IMR-90 (cell line): ENCODE measurements at regions not wholly inside any gene's neighbourhood (a gene's known extent, or its start where the extent isn't known, plus 50 kb on each side); places are given as distances from the start of the nearest gene placed in this dataset.

Experiments used
- ATAC-seq: fragments of 200-7000 bp; cut with Tn5 transposase; 2 replicates; pipeline ENCODE4 v1.9.1; 2020; ENCODE audit warnings: low read depth, mild to moderate bottlenecking, moderate library complexity
- BruUV-seq: library from RNA; stranded (reverse); fragments of 400-500 nt; replicated peaks from 2 replicates; lab custom pipeline; 2021; lab: Mats Ljungman, UMichigan
- CTCF ChIA-PET: fragments of 300-600 bp; formaldehyde crosslinking; extraction: SDS; loops from one replicate; lab custom pipeline; 2021; ENCODE audit warnings: antibody characterized with exemption; lab: Yijun Ruan, JAX
- POLR2A ChIA-PET: fragments of 300-600 bp; sonication (Branson Sonifier 250); formaldehyde crosslinking; loops from one replicate; lab custom pipeline; 2022; ENCODE audit warnings: antibody characterized with exemption; ENCODE audit not compliant: unreplicated experiment; lab: Charles Lee
- DNase-seq: peaks from one replicate; pipeline ENCODE4 v3.0.0; 2013
- H2AFZ ChIP-seq: replicated peaks from 2 replicates; pipeline ENCODE3; 2013; ENCODE audit warnings: low read length, mild to moderate bottlenecking; ENCODE audit not compliant: poor library complexity
- H2AK5ac ChIP-seq: 2 replicates; pipeline ENCODE4 v1.6.1; 2013; ENCODE audit warnings: low read depth, low read length, inconsistent platforms
- H2AK9ac ChIP-seq: replicated peaks from 2 replicates; pipeline ENCODE3; 2013; ENCODE audit warnings: mild to moderate bottlenecking, low read depth, low read length, moderate library complexity; ENCODE audit not compliant: poor library complexity
- H2BK120ac ChIP-seq: 2 replicates; pipeline ENCODE4 v1.6.1; 2013; ENCODE audit warnings: low read depth, low read length, inconsistent platforms
- H2BK15ac ChIP-seq: 3 replicates; pipeline ENCODE4 v1.6.1; 2013; ENCODE audit warnings: low read depth, low read length, inconsistent platforms
- H2BK20ac ChIP-seq: 2 replicates; pipeline ENCODE4 v1.6.1; 2013; ENCODE audit warnings: low read depth, mild to moderate bottlenecking, inconsistent platforms, low read length, moderate library complexity
- H2BK5ac ChIP-seq: 2 replicates; pipeline ENCODE4 v1.6.1; 2013; ENCODE audit warnings: mild to moderate bottlenecking, low read depth, low read length, inconsistent platforms; ENCODE audit not compliant: poor library complexity, severe bottlenecking
- H3K14ac ChIP-seq: replicated peaks from 2 replicates; pipeline ENCODE4 v1.6.1; 2013; ENCODE audit warnings: low read depth, low read length, inconsistent platforms
- H3K18ac ChIP-seq: 2 replicates; pipeline ENCODE4 v1.6.1; 2013; ENCODE audit warnings: low read depth, low read length, control low read depth
- H3K23ac ChIP-seq: 2 replicates; pipeline ENCODE4 v1.6.1; 2013; ENCODE audit warnings: low read depth, low read length, inconsistent platforms
- H3K27ac ChIP-seq: 2 replicates; pipeline ENCODE4 v1.5.1; 2013; ENCODE audit warnings: mild to moderate bottlenecking, control low read depth, low read length; ENCODE audit not compliant: insufficient read depth
- H3K27me3 ChIP-seq: 2 replicates; pipeline ENCODE4 v1.6.1; 2013; ENCODE audit warnings: low read length; ENCODE audit not compliant: control insufficient read depth, insufficient read depth
- H3K36me3 ChIP-seq: 2 replicates; pipeline ENCODE4 v1.6.1; 2013; ENCODE audit warnings: low read length, mixed read lengths; ENCODE audit not compliant: control insufficient read depth, insufficient read depth
- H3K4ac ChIP-seq: 2 replicates; pipeline ENCODE4 v1.6.1; 2013; ENCODE audit warnings: low read depth, low read length, inconsistent platforms
- H3K4me1 ChIP-seq: 2 replicates; pipeline ENCODE4 v1.6.1; 2013; ENCODE audit warnings: low read length, mixed read lengths; ENCODE audit not compliant: control insufficient read depth, insufficient read depth
- H3K4me2 ChIP-seq: 2 replicates; pipeline ENCODE4 v1.6.1; 2013; ENCODE audit warnings: low read depth, mild to moderate bottlenecking, control low read depth, low read length, moderate library complexity
- H3K4me3 ChIP-seq: 2 replicates; pipeline ENCODE4 v1.5.1; 2013; ENCODE audit warnings: low read depth, mild to moderate bottlenecking, control low read depth, low read length, moderate library complexity; ENCODE audit not compliant: insufficient read depth
- H3K56ac ChIP-seq: 2 replicates; pipeline ENCODE4 v1.6.1; 2013; ENCODE audit warnings: low read length, inconsistent platforms; ENCODE audit not compliant: insufficient read depth; ENCODE audit errors: extremely low read depth
- H3K79me1 ChIP-seq, 2 experiments: 2 replicates each; pipeline ENCODE4 v1.6.1; 2013; ENCODE audit warnings: low read length in 2 of 2, inconsistent platforms in 1 of 2, low read depth in 1 of 2
- H3K9ac ChIP-seq: 2 replicates; pipeline ENCODE4 v1.6.1; 2013; ENCODE audit warnings: low read depth, low read length, control low read depth
- H3K9me1 ChIP-seq: 2 replicates; pipeline ENCODE4 v1.6.1; 2013; ENCODE audit warnings: low read length, inconsistent platforms; ENCODE audit not compliant: insufficient read depth
- H3K9me3 ChIP-seq: 2 replicates; pipeline ENCODE4 v1.6.1; 2013; ENCODE audit warnings: low read length; ENCODE audit not compliant: control insufficient read depth, insufficient read depth
- H4K20me1 ChIP-seq: 2 replicates; pipeline ENCODE4 v1.6.1; 2013; ENCODE audit warnings: low read length, inconsistent platforms; ENCODE audit not compliant: insufficient read depth
- H4K5ac ChIP-seq: 2 replicates; pipeline ENCODE4 v1.6.1; 2013; ENCODE audit warnings: mild to moderate bottlenecking, low read depth, low read length, control low read depth
- H4K8ac ChIP-seq, 2 experiments: 2 replicates each; pipeline ENCODE4 v1.6.1; 2013; ENCODE audit warnings: low read depth in 2 of 2, low read length in 2 of 2, control low read depth in 1 of 2, inconsistent platforms in 1 of 2
- H4K91ac ChIP-seq: 2 replicates; pipeline ENCODE4 v1.6.1; 2013; ENCODE audit warnings: low read depth, low read length, inconsistent platforms; ENCODE audit not compliant: insufficient read depth
- BHLHE40 ChIP-seq: fragments of 150-350 bp; IDR thresholded peaks from 2 replicates; pipeline ENCODE4 v1.6.1; 2016; ENCODE audit warnings: mild to moderate bottlenecking, low read depth, low read length
- CHD1 ChIP-seq: IDR thresholded peaks from 2 replicates; pipeline ENCODE4 v1.6.1; 2012; ENCODE audit warnings: low read depth, low read length, improper control_type of control experiment
- FOS ChIP-seq: fragments of 150-350 bp; IDR thresholded peaks from 2 replicates; pipeline ENCODE4 v1.6.1; 2016; ENCODE audit warnings: low read depth, low read length
- MAZ ChIP-seq: IDR thresholded peaks from 2 replicates; pipeline ENCODE4 v1.6.1; 2012; ENCODE audit warnings: low read depth, mild to moderate bottlenecking, low read length, improper control_type of control experiment, moderate library complexity, borderline replicate concordance
- MXI1 ChIP-seq: IDR thresholded peaks from 2 replicates; pipeline ENCODE4 v1.6.1; 2012; ENCODE audit warnings: low read depth, mild to moderate bottlenecking, low read length, moderate library complexity, borderline replicate concordance
- NFE2L2 ChIP-seq: fragments of 150-350 bp; IDR thresholded peaks from 2 replicates; pipeline ENCODE4 v1.6.1; 2016; ENCODE audit warnings: low read depth, mild to moderate bottlenecking, low read length
- POLR2A ChIP-seq: IDR thresholded peaks from 2 replicates; pipeline ENCODE4 v1.6.1; 2012; ENCODE audit warnings: mild to moderate bottlenecking, low read depth, low read length
- RAD21 ChIP-seq: IDR thresholded peaks from 2 replicates; pipeline ENCODE4 v1.6.1; 2012; ENCODE audit warnings: low read length, improper control_type of control experiment
- RCOR1 ChIP-seq: IDR thresholded peaks from 2 replicates; pipeline ENCODE4 v1.6.1; 2012; ENCODE audit warnings: mild to moderate bottlenecking, low read length, improper control_type of control experiment; ENCODE audit not compliant: insufficient replicate concordance
- RFX5 ChIP-seq: IDR thresholded peaks from 2 replicates; pipeline ENCODE4 v1.8.0; 2012; ENCODE audit warnings: low read depth, mild to moderate bottlenecking, low read length, moderate library complexity
- SMC3 ChIP-seq: fragments of 150-350 bp; IDR thresholded peaks from 2 replicates; pipeline ENCODE4 v1.6.1; 2016; ENCODE audit warnings: low read depth, mild to moderate bottlenecking, antibody characterized with exemption, low read length, moderate library complexity
- WGBS, 2 experiments: methylation state at CpG; one replicate each; pipeline versions ENCODE4 v1.1.5 to v1.1.7; 2013; ENCODE audit warnings: missing lambda C conversion rate in 2 of 2; ENCODE audit not compliant: insufficient read length in 1 of 2; ENCODE audit errors: extremely low coverage in 2 of 2; 5-methylcytosine and 5-hydroxymethylcytosine counted together
- dilution Hi-C: fragments of 300-500 bp; cut with HindIII; formaldehyde crosslinking; loops from one replicate; pipeline ENCODE4 v1.14.3; 2018; ENCODE audit warnings: low sequenced_read_pairs; ENCODE audit not compliant: unreplicated experiment
- in situ Hi-C: fragments of 300-500 bp; cut with MboI; formaldehyde crosslinking; loops from 3 replicates; pipeline ENCODE4 v1.14.3; 2019; ENCODE audit warnings: low sequenced_read_pairs, inconsistent platforms, mixed read lengths
- intact Hi-C: fragments of 100-400 bp; cut with micrococcal nuclease; formaldehyde crosslinking; loops from 2 replicates; pipeline ENCODE4 v1.10.0; 2022
- TF ChIP-seq, protein P1 (sequence below): fragments of 150-350 bp; IDR thresholded peaks from 2 replicates; pipeline ENCODE4 v1.6.1; 2016; ENCODE audit warnings: low read depth, mild to moderate bottlenecking, low read length, moderate library complexity, borderline replicate concordance
- TF ChIP-seq, protein P2 (sequence below): fragments of 150-350 bp; IDR thresholded peaks from 2 replicates; pipeline ENCODE4 v1.6.1; 2017; ENCODE audit warnings: mild to moderate bottlenecking, antibody characterized with exemption, low read length, low read depth

DNA sequence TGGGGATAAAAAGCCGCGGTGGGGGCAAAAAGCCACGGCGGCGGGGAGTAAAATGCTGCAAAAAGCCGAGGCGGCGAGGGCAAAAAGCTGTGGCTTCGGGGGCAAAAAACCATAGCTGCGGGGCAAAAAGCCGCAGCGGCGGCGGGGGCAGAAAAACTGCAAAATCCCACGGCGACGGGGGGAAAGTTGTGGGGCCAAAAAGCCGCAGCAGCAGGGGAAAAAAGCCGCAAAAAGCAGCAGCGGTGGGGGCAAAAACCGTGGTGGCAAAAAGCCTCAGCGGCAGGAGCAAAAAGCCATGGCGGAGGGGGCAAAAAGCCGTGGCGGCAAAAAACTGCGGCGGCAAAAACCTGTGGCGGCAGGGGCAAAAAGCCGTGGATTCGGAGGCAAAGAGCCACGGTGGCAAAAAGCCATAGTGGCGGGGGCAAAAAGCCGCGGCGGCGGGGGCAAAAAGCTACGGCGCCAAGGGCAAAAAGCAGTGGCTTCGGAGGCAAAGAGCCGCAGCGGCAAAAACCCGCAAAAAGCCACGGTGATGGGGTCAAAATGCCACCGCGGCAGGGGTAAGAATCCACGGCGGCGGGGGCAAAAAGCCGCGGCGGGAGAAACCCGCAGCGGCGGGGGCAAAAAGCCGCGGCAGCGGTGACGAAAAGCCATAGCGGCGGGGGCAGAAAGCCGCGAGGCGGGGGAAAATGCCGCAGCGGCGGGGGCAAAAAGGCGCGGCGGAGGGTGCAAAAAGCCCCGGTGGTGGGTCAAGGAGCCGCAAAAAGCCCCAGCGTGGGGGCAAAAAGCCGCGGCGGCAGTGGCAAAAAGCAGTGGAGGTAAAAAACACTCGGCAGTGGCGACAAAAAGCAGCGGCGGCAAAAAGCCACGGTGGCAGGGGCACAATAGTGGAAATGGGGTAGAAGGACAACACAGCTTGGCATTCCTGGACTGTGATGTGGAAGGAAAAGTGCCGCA is 192.8 kb downstream of the SHCBP1 start (continued):
- no peak for TF ChIP-seq NFE2L2

DNA sequence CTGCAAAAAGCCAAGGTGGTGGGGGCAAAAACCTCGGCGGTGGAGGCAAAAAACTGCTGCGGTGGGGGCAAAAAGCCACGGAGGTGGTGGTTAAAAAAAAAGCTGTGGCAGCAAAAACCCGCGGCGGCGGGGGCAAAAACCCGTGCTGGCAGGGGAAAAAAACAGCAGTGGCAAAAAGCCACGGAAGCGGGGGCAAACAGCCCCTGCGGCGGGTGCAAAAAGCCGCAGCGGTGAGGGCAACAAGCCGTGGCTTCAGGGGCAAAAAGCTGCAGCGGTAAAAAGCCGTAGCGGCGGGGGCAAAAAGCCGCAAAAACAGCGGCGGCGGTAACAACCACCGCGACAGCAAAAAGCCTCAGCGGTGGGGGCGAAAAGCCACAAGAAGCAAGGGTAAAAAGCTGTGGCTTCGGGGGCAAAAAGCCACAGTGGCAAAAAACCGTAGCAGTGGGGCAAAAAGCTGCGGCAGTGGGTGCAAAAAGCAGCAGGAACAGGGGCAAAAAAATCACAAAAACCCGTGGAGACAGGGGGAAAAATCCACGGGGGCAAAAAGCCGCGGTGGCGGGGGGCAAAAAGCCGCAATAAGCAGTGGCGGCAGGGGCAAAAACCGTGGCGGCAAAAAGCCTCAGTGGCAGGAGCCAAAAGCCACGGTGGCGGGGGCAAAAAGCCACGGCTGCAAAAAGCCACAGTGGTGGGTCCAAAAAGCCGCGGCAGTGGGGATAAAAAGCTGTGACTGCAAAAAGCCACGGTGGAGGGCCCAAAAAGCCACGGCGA is 193.7 kb downstream of the SHCBP1 start:
- H3K4me3 ChIP-seq, result no peak overlapping the region
- no peak for ATAC-seq
- 35% methylated on average over 26 of the region's 48 CpGs; no CpG with 5 or more reads in 1 of the 2 experiments for WGBS, 2 experiments
- no peak overlapping the region for H3K23ac ChIP-seq
- H2BK20ac ChIP-seq, result no peak overlapping the region
- POLR2A ChIA-PET, result no interaction called here
- no peak for DNase-seq
- H2BK5ac ChIP-seq, result no peak overlapping the region
- no peaks in the 10 kb centered on the region for H3K27me3 ChIP-seq
- H3K9me3 ChIP-seq, result peaks cover 8% of the 10 kb centered on the region; the same call in 1 of the 2 replicates
- H3K4ac ChIP-seq, result no peak overlapping the region
- H3K79me1 ChIP-seq, result no peaks in the 10 kb centered on the region
- no peak overlapping the region for H3K14ac ChIP-seq
- no peak overlapping the region for H3K27ac ChIP-seq
- in situ Hi-C loops (no loop called here), dilution Hi-C loops (no loop called here), intact Hi-C loops (no loop called here)
- H3K4me2 ChIP-seq, result no peak overlapping the region
- no peak overlapping the region for H2AK9ac ChIP-seq
- H3K18ac ChIP-seq, result no peak overlapping the region
- no peak overlapping the region for H3K56ac ChIP-seq
- H4K91ac ChIP-seq, result no peak overlapping the region
- H2AFZ ChIP-seq, result no peak overlapping the region
- H4K20me1 ChIP-seq, result no peaks in the 10 kb centered on the region
- H4K5ac ChIP-seq, result no peak overlapping the region
- H3K4me1 ChIP-seq, result no peaks in the 10 kb centered on the region
- H2AK5ac ChIP-seq, result no peak overlapping the region
- BruUV-seq, result no TSS peak
- no peak overlapping the region for H2BK120ac ChIP-seq
- CTCF ChIA-PET, result no interaction called here
- no peak overlapping the region for H3K9ac ChIP-seq
- no peak overlapping the region for H4K8ac ChIP-seq
- no peak overlapping the region for H2BK15ac ChIP-seq
- H3K36me3 ChIP-seq, result no peaks in the 10 kb centered on the region
- H3K9me1 ChIP-seq, result no peaks in the 10 kb centered on the region
- TF ChIP-seq SMC3, result no peak
- no peak for TF ChIP-seq NFE2L2
- TF ChIP-seq CHD1, result no peak
- no peak for TF ChIP-seq RAD21
- TF ChIP-seq, protein P1, sequence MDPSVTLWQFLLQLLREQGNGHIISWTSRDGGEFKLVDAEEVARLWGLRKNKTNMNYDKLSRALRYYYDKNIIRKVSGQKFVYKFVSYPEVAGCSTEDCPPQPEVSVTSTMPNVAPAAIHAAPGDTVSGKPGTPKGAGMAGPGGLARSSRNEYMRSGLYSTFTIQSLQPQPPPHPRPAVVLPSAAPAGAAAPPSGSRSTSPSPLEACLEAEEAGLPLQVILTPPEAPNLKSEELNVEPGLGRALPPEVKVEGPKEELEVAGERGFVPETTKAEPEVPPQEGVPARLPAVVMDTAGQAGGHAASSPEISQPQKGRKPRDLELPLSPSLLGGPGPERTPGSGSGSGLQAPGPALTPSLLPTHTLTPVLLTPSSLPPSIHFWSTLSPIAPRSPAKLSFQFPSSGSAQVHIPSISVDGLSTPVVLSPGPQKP, result no peak
- no peak for TF ChIP-seq FOS
- no peak for TF ChIP-seq MAZ
- no peak for TF ChIP-seq POLR2A
- TF ChIP-seq, protein P2, sequence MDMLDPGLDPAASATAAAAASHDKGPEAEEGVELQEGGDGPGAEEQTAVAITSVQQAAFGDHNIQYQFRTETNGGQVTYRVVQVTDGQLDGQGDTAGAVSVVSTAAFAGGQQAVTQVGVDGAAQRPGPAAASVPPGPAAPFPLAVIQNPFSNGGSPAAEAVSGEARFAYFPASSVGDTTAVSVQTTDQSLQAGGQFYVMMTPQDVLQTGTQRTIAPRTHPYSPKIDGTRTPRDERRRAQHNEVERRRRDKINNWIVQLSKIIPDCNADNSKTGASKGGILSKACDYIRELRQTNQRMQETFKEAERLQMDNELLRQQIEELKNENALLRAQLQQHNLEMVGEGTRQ, result no peak
- no peak for TF ChIP-seq RFX5
- no peak for TF ChIP-seq MXI1
- TF ChIP-seq RCOR1, result no peak
- no peak for TF ChIP-seq BHLHE40
